ENCODE measurements at regions not wholly inside any gene's neighbourhood (a gene's known extent, or its start where the extent isn't known, plus 50 kb on each side); places are given as distances from the start of the nearest gene placed in this dataset.

GRCh38 chr2:21501376-21502027 is 377.7 kb downstream of the TDRD15 start:
- DNase-seq (ENCODE audit: low spot score), result no peak

- no peak for DNase-seq (ENCODE audit: low spot score)
Observed at GRCh38 chr2:21515903-21516302, 392.1 kb downstream of the TDRD15 start.

- DNase-seq (ENCODE audit: low spot score), result no peak
Observed at GRCh38 chr2:21519412-21519811, 395.6 kb downstream of the TDRD15 start.

- no peak for DNase-seq (ENCODE audit: low spot score)
Observed at GRCh38 chr2:21519821-21520220, 396.1 kb downstream of the TDRD15 start.

- no peak for DNase-seq (ENCODE audit: low spot score)
Observed at GRCh38 chr2:21535826-21536225, 412.1 kb downstream of the TDRD15 start.

GRCh38 chr2:21539685-21540084 is 415.9 kb downstream of the TDRD15 start:
- DNase-seq (ENCODE audit: low spot score), result no peak

GRCh38 chr2:21543630-21544029 is 419.9 kb downstream of the TDRD15 start:
- DNase-seq (ENCODE audit: low spot score), result no peak

- DNase-seq (ENCODE audit: low spot score), result no peak
Observed at GRCh38 chr2:21544392-21544791, 420.6 kb downstream of the TDRD15 start.

GRCh38 chr2:21552981-21553380 is 429.2 kb downstream of the TDRD15 start:
- no peak for DNase-seq (ENCODE audit: low spot score)

- no peak for DNase-seq (ENCODE audit: low spot score)
Observed at GRCh38 chr2:21559351-21559750, 435.6 kb downstream of the TDRD15 start.

GRCh38 chr2:21561965-21562364 is 438.2 kb downstream of the TDRD15 start:
- DNase-seq (ENCODE audit: low spot score), result no peak

GRCh38 chr2:21567395-21567794 is 443.6 kb downstream of the TDRD15 start:
- no peak for DNase-seq (ENCODE audit: low spot score)

- DNase-seq (ENCODE audit: low spot score), result no peak
Observed at GRCh38 chr2:21571686-21572085, 447.9 kb downstream of the TDRD15 start.

- DNase-seq (ENCODE audit: low spot score), result no peak
Observed at GRCh38 chr2:21580391-21580790, 456.6 kb downstream of the TDRD15 start.

- no peak for DNase-seq (ENCODE audit: low spot score)
Observed at GRCh38 chr2:21585881-21586280, 462.1 kb downstream of the TDRD15 start.

- no peak for DNase-seq (ENCODE audit: low spot score)
Observed at GRCh38 chr2:21590026-21590690, 466.4 kb downstream of the TDRD15 start.

- no peak for DNase-seq (ENCODE audit: low spot score)
Observed at GRCh38 chr2:21591926-21592325, 468.2 kb downstream of the TDRD15 start.

GRCh38 chr2:21599417-21599816 is 475.6 kb downstream of the TDRD15 start:
- no peak for DNase-seq (ENCODE audit: low spot score)

GRCh38 chr2:21602789-21603188 is 479.0 kb downstream of the TDRD15 start:
- no peak for DNase-seq (ENCODE audit: low spot score)

GRCh38 chr2:21607572-21607971 is 483.8 kb downstream of the TDRD15 start:
- no peak for DNase-seq (ENCODE audit: low spot score)

- no peak for DNase-seq (ENCODE audit: low spot score)
Observed at GRCh38 chr2:21610304-21610703, 486.5 kb downstream of the TDRD15 start.

- DNase-seq (ENCODE audit: low spot score), result no peak
Observed at GRCh38 chr2:21617885-21618434, 494.2 kb downstream of the TDRD15 start.

- no peak for DNase-seq (ENCODE audit: low spot score)
Observed at GRCh38 chr2:21620771-21621170, 497.0 kb downstream of the TDRD15 start.

Data from ureter (tissue), 1 donor.